Choroid plexus epithelial cell (primary cell): ENCODE measurements at regions not wholly inside any gene's neighbourhood (a gene's known extent, or its start where the extent isn't known, plus 50 kb on each side); places are given as distances from the start of the nearest gene placed in this dataset.

Experiments
- DNase-seq: peaks from one replicate; pipeline ENCODE4 v3.0.0-alpha.2; 2010; ENCODE audit warnings: low read depth
- H3K4me3 ChIP-seq: 2 replicates; pipeline ENCODE4 v1.5.1; 2011; ENCODE audit warnings: low read depth, mild to moderate bottlenecking, control low read depth, low read length, moderate library complexity
- TF ChIP-seq, protein P1 (sequence below): conservative IDR thresholded peaks from 2 replicates; pipeline ENCODE4 v1.5.1; 2011; ENCODE audit warnings: low read depth, mild to moderate bottlenecking, control low read depth, inconsistent platforms, low read length, moderate library complexity

DNA sequence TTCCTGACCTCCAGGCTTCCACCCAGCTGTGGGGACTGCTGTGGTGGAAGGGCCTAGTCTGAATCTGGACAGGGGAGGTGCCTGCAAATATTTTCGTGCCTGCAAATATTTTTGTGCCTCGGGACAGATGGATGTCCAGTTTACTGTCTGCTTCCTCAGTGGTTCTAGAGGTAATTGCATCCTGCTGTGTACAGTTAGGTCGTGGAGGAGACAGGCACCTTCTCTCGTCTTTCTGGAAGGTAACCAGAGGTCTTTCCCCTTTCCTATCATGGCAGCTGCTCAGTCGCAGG is 53.8 kb upstream of the TINAGL1 start:
- DNase-seq = no peak
- TF ChIP-seq, protein P1, sequence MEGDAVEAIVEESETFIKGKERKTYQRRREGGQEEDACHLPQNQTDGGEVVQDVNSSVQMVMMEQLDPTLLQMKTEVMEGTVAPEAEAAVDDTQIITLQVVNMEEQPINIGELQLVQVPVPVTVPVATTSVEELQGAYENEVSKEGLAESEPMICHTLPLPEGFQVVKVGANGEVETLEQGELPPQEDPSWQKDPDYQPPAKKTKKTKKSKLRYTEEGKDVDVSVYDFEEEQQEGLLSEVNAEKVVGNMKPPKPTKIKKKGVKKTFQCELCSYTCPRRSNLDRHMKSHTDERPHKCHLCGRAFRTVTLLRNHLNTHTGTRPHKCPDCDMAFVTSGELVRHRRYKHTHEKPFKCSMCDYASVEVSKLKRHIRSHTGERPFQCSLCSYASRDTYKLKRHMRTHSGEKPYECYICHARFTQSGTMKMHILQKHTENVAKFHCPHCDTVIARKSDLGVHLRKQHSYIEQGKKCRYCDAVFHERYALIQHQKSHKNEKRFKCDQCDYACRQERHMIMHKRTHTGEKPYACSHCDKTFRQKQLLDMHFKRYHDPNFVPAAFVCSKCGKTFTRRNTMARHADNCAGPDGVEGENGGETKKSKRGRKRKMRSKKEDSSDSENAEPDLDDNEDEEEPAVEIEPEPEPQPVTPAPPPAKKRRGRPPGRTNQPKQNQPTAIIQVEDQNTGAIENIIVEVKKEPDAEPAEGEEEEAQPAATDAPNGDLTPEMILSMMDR = no peak
- H3K4me3 ChIP-seq = no peak overlapping the region

DNA sequence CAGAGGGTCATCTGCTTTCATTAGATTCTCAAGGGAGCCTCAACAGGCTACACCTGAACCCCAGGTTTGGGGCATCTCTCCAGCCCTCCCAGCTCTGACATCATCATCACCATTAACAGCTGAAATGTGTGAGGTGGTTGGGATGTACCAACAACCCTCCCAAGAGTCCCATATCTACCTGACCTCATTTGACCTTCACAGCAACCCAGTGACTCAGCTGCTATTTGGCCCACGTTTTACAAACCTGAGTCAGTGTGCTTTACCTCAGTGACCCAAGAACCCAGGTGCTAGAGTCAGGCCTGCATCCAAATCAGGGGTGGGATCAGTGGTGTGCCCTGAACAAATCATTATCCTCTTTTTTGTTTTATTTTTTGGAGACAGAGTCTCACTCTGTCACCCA is 53.3 kb upstream of the TINAGL1 start:
- no peak for DNase-seq
- no peak overlapping the region for H3K4me3 ChIP-seq
- TF ChIP-seq, protein P1 = no peak

DNA sequence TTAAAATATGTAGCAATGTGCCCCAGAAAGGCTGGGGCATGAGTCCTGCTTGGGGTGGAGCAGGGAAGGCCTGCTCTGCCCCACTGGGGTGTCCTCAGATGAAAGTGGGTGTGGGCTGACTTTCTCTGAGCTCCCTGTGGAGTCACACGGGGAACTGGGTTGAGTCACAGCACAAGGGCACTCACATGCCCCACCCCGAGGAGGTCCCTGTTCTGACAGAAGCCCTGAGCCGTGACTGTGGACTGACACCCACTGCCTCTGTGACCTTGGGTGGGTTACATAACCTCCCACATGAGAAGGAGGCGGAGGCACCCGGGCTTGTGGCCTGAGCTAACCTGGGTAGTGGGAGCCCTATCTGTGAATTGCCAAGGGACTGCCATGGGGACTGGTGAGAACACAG is 52.5 kb upstream of the TINAGL1 start:
- H3K4me3 ChIP-seq = no peak overlapping the region
- no peak for DNase-seq
- TF ChIP-seq, protein P1 = no peak

DNA sequence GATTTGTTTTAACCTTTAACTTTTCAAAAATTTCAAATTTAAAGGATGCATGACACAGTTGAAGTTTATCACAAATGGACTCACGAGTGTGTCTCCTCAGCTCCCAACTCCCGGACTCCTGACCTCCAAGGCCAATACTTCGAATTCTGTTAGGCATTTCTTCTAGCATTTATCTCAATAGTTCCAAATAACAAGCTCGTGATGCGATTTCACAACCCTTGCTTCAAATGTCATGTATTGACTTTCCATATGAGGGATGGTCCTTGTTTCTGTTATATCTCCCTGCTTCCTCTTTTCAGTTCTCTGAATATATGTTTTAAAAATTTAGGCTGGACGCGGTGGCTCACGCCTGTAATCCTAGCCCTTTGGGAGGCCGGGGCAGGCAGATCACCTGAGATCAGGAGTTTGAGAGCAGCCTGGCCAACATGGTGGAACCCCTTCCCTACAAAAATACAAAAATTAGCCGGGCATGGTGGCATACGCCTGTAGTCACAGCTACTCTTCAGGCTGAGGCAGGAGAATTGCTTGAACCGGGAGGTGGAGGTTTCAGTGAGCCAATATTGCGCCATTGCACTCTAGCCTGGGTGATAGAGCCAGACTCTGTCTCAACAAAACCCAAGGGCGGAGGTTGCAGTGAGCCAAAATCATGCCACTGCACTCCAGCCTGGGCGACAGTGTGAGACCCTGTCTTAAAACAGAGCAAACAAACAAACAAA is 52.0 kb upstream of the TINAGL1 start:
- TF ChIP-seq, protein P1 = no peak
- no peak for DNase-seq

More for the DNA sequence above, 52.0 kb upstream of the TINAGL1 start:
- H3K4me3 ChIP-seq = no peak overlapping the region
